ENCODE measurements at regions not wholly inside any gene's neighbourhood (a gene's known extent, or its start where the extent isn't known, plus 50 kb on each side); places are given as distances from the start of the nearest gene placed in this dataset.

- DNase-seq (ENCODE audit: low read depth), result no peak
- TF ChIP-seq CTCF (conservative IDR thresholded peaks at IDR 0.05; ENCODE audit: low read depth, low read length), result no peak
- no peak overlapping the region for H3K4me3 ChIP-seq (ENCODE audit: low read depth, low read length)
Observed at GRCh38 chr12:28994179-28994715, 154.8 kb upstream of the FAR2 start.

- DNase-seq (ENCODE audit: low read depth), result no peak
- no peak for TF ChIP-seq CTCF (conservative IDR thresholded peaks at IDR 0.05; ENCODE audit: low read depth, low read length)
- no peak overlapping the region for H3K4me3 ChIP-seq (ENCODE audit: low read depth, low read length)
Observed at GRCh38 chr12:28996688-28997087, 152.4 kb upstream of the FAR2 start.

- peak; percentile 69 for TF ChIP-seq CTCF (conservative IDR thresholded peaks at IDR 0.05; ENCODE audit: low read depth, low read length)
- peak; percentile 73 for DNase-seq (ENCODE audit: low read depth)
- no peak overlapping the region for H3K4me3 ChIP-seq (ENCODE audit: low read depth, low read length)
Observed at GRCh38 chr12:28998662-28999120, 150.4 kb upstream of the FAR2 start.

GRCh38 chr12:29004066-29004935 lies 144.8 kb upstream of the FAR2 start:
- TF ChIP-seq CTCF (conservative IDR thresholded peaks at IDR 0.05; ENCODE audit: low read depth, low read length), result no peak
- H3K4me3 ChIP-seq (ENCODE audit: low read depth, low read length), result no peak overlapping the region
- DNase-seq (ENCODE audit: low read depth), result no peak

- no peak for TF ChIP-seq CTCF (conservative IDR thresholded peaks at IDR 0.05; ENCODE audit: low read depth, low read length)
- no peak for DNase-seq (ENCODE audit: low read depth)
Observed at GRCh38 chr12:29004936-29005304, 144.2 kb upstream of the FAR2 start.

GRCh38 chr12:29008786-29009185 lies 140.3 kb upstream of the FAR2 start:
- no peak for TF ChIP-seq CTCF (conservative IDR thresholded peaks at IDR 0.05; ENCODE audit: low read depth, low read length)
- no peak for DNase-seq (ENCODE audit: low read depth)
- no peak overlapping the region for H3K4me3 ChIP-seq (ENCODE audit: low read depth, low read length)

More at GRCh38 chr12:29004936-29005304, 144.2 kb upstream of the FAR2 start:
- no peak overlapping the region for H3K4me3 ChIP-seq (ENCODE audit: low read depth, low read length)

All from choroid plexus epithelial cell (primary cell).